ENCODE measurements at regions not wholly inside any gene's neighbourhood (a gene's known extent, or its start where the extent isn't known, plus 50 kb on each side); places are given as distances from the start of the nearest gene placed in this dataset.

- no peak overlapping the region for H3K4me3 ChIP-seq (ENCODE audit: low read depth, low read length)
- no peak for DNase-seq (ENCODE audit: low read depth)
- TF ChIP-seq, protein P1, sequence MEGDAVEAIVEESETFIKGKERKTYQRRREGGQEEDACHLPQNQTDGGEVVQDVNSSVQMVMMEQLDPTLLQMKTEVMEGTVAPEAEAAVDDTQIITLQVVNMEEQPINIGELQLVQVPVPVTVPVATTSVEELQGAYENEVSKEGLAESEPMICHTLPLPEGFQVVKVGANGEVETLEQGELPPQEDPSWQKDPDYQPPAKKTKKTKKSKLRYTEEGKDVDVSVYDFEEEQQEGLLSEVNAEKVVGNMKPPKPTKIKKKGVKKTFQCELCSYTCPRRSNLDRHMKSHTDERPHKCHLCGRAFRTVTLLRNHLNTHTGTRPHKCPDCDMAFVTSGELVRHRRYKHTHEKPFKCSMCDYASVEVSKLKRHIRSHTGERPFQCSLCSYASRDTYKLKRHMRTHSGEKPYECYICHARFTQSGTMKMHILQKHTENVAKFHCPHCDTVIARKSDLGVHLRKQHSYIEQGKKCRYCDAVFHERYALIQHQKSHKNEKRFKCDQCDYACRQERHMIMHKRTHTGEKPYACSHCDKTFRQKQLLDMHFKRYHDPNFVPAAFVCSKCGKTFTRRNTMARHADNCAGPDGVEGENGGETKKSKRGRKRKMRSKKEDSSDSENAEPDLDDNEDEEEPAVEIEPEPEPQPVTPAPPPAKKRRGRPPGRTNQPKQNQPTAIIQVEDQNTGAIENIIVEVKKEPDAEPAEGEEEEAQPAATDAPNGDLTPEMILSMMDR (IDR thresholded peaks at IDR 0.05; ENCODE audit: insufficient read depth, low read length), result no peak
Measured at GRCh38 chr4:11727903-11728564, 299.3 kb upstream of the HS3ST1 start.

- TF ChIP-seq, protein P1 (IDR thresholded peaks at IDR 0.05; ENCODE audit: insufficient read depth, low read length), result no peak
- peak; percentile 83 for DNase-seq (ENCODE audit: low read depth)
- no peak overlapping the region for H3K4me3 ChIP-seq (ENCODE audit: low read depth, low read length)
Measured at GRCh38 chr4:11724731-11725130, 296.0 kb upstream of the HS3ST1 start.

DNA sequence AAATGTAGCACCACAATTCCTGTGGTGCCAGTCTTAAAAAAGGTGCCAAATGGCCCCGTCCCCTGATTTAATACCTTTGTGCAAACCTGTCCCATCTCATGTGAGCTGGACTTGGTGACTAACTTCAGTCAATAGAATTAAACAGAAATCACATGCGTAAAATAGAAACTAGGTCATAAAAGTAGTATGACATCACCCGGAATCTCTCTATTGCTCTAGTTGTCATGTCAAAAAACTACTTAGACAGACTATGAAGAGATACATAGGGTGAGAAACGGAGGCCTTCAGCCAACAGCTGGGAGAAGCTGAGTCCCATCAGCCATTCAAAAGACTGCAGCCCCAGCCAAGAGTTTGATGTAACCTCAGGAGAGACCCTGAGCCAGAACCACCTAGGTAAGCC lies 293.5 kb upstream of the HS3ST1 start:
- H3K4me3 ChIP-seq (ENCODE audit: low read depth, low read length), result no peak overlapping the region
- DNase-seq (ENCODE audit: low read depth), result no peak
- TF ChIP-seq, protein P1 (IDR thresholded peaks at IDR 0.05; ENCODE audit: insufficient read depth, low read length), result no peak

- TF ChIP-seq, protein P1 (IDR thresholded peaks at IDR 0.05; ENCODE audit: insufficient read depth, low read length), result peak; percentile 98
- peak; percentile 81 for DNase-seq (ENCODE audit: low read depth)
- H3K4me3 ChIP-seq (ENCODE audit: low read depth, low read length), result no peak overlapping the region
Measured at GRCh38 chr4:11720292-11720691, 291.6 kb upstream of the HS3ST1 start.

- H3K4me3 ChIP-seq (ENCODE audit: low read depth, low read length), result no peak overlapping the region
- TF ChIP-seq, protein P1 (IDR thresholded peaks at IDR 0.05; ENCODE audit: insufficient read depth, low read length), result no peak
- no peak for DNase-seq (ENCODE audit: low read depth)
Measured at GRCh38 chr4:11719879-11720278, 291.2 kb upstream of the HS3ST1 start.

GRCh38 chr4:11715753-11716521 lies 287.2 kb upstream of the HS3ST1 start:
- no peak for DNase-seq (ENCODE audit: low read depth)
- no peak overlapping the region for H3K4me3 ChIP-seq (ENCODE audit: low read depth, low read length)
- TF ChIP-seq, protein P1 (IDR thresholded peaks at IDR 0.05; ENCODE audit: insufficient read depth, low read length), result no peak
